NCI-H1092 (cell line): ENCODE measurements at regions not wholly inside any gene's neighbourhood (a gene's known extent, or its start where the extent isn't known, plus 50 kb on each side); places are given as distances from the start of the nearest gene placed in this dataset.

Source experiments
- DNase-seq: peaks from one replicate; lab custom pipeline; 2025; lab: John Stamatoyannopoulos, UW

DNA sequence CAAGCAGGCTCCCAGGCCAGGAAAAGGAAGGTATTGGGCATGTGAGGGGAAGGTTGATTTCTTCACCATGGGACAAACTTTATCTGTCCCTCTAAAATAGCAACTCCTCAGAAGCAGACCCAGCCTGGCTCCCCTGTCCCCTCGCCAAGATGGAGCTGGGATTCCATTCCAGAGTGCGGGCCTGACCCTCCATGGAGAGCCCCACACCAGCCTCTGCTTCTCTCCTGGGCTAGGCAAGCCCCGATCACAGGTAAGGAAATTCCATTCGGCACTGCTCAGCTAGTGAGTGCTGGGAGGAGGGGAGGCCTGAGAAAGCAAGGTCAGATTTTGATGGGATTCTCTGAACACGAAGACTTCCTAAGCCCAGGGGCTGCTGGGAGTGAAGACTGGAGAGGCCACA is 98.4 kb downstream of the EFNB1 start:
- DNase-seq = no peak

DNA sequence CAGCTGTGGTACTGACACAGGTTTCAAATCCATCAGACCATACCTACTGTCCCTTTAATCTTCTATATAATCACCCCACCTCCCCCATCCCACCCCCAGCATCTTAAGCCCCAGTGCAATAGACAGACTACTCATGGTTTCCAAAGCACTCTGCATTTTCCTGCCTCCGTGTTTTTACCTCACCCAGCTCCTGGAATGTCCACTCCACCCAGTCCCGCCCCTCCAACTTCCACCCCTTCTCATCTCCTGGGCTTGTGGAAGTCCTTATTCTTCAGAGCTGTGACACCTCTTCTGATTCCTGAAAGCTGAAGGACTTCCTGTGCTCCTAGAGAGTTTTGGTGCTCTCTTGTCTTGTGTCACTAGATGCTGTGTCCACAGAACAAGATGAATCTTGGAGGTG is 94.3 kb downstream of the EFNB1 start:
- DNase-seq = no peak

DNA sequence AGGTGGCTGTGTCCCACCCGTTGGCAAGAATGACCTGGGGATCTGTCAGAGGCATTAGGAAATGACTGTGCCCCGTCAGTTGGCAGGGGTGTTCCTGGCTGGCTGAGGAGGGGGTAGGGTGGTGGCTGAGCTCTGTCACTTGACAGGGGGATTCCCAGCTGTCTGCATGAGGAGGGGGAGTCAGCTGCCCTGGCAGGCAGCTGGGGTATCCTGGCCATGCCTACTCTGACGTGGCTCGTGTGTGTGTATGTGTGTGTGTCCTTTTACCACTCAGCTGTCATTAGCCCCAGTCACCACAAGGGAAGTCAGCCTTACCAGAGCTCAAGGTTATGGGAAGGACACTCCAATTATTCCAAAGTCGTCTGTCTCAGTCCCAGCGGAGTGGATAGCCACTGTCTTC is 93.2 kb downstream of the EFNB1 start:
- DNase-seq = no peak

DNA sequence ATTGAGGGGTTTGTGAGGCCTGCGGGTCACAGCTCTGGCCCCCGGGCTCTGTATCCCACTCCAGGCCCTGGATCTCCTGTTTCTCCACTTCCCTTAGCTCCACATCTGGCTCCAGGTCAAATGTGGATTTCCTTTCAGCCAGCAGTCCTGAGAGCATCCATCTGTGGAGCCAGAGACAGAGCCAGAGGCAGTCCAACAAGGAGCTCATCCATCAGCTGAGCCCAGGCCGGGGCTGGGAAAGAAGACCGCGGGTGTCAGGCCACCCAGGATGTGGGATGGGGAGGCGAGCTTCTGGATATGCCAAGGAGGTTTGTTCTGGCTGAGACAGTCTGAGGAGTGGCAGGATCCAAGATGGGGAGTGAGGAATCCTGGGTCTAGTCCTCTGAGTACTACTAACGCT is 91.7 kb downstream of the EFNB1 start:
- DNase-seq = no peak

DNA sequence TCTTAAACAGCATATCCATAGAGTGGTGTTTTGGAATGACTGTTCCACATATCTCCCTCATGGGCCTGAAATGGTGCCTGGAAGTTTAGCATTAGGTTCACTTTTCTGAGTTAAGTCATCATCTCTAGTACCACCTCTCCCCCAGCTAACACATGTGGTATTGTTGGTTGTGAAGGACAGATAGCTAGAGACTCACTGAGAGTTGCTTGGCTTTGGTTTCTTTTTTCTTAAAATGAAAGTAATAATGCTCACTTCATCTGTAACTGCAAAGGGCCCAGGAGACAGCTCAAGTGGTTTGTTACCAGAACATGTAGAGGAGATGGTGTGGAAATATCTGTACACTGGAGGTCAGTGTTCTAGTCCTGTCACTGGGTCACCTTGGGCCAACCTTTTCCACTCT is 90.9 kb downstream of the EFNB1 start:
- DNase-seq = no peak

DNA sequence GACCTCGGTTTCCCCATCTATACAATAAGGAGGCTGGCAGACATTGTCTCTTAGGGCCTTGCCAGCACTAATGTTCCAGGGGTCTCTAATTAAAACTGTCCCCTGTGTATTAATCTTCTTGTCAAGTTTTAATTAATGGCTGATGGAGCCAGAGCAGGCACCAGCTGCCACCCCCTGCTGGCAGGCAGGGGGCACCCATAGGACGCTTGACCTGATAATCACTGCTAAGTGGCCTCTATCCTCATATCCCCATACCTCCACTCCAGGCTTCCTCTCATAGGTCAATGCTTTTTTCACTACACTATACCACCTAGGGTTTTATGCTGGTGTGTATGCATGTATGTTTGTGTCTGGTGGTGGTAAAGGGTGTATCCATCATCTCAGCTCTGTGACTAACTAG is 89.4 kb downstream of the EFNB1 start:
- no peak for DNase-seq

DNA sequence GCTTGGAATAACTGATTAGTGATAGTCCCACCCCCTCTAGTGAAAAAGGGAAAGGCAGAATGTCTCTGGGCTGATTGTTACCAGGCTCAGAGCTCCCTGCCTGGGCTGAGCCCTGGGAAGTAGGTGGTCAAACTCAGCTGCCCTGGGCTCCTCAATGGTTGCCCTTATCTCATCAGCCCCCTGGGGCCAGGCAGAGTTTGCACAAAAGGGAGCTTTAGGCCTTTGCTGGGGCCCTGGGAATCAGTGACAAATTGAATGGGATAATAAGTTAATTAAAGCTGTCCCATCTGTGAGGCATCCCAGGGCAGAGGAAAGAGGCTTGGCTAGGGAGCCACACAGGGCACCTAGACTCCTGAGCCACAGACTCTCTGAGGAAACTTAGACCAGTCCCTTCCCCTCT is 89.0 kb downstream of the EFNB1 start:
- DNase-seq = no peak

DNA sequence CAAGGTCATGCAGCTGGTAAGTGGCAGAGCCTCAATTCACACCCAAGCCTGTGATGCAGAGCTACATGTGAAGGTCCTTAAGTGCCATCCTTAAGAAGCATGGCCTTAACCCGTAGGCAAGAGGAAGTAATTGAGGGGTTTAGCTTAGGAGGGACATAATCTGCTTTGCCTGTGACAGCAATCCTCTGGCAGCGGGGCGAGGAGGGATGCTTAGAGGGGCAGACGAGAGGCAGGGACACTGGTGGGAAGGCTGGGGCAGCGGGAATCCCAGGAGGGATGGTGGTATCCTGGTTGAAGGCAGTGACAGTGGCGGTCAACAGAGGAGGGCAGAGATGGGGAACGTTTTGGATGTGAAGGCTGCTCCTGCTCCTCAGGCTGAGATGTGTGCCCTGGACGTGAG is 88.1 kb downstream of the EFNB1 start:
- DNase-seq = no peak

DNA sequence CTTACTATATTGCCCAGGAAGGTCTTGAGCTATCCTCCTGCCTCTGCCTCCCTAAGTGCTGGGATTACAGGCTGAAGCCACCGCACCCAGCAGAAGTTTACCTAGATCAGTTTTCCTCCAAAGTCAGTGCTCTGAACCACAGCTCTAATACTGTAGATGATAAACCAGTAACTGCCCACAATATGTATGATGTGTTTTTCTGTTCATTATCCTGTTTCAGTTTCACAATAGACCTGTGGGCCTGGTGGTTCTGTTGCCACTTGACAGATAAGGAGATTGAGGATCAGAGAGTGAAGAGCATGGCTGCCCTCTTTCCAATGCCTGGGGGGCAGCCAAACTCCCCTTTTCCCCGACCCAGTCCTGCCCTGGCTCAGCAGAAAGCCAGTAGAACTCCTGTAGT is 87.0 kb downstream of the EFNB1 start:
- DNase-seq = no peak

DNA sequence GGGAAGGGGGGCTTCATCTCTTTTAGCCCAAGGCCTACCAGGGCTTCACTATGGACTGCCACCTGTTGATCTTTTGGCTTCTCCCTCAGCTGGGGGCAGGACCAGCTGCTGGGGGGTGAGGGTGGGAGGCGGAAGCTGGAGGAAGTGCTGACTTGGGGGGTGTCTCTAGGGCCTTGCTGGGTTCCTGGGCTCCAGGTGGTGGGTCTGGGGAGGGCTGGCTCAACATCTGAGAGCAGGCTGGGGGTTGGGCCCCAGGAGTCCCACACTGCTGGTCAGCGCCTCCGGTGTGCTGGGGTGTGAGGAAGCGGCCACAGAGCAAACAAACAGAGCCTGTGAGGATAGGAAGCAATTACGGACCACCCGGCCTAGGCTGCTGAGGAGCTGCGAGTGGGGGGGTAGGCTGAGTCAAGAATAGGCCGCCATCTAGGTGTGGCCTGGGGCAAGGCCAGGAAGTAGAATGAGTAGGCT is 85.7 kb downstream of the EFNB1 start:
- DNase-seq = no peak

DNA sequence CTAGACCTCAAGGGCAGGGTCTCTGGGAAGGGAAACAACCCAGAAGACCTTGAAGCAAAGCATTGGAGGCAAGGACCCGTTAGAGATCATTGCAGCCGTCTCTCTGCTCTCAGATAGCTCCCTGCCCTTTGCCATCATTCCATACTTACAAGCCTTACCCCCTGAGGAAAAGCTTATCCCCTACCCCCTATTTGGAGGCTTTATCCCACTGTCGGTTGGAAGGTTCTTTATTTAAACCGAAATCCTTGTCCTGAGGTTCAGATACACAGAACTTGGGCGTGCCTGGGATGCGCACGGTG is 84.4 kb downstream of the EFNB1 start:
- no peak for DNase-seq

DNA sequence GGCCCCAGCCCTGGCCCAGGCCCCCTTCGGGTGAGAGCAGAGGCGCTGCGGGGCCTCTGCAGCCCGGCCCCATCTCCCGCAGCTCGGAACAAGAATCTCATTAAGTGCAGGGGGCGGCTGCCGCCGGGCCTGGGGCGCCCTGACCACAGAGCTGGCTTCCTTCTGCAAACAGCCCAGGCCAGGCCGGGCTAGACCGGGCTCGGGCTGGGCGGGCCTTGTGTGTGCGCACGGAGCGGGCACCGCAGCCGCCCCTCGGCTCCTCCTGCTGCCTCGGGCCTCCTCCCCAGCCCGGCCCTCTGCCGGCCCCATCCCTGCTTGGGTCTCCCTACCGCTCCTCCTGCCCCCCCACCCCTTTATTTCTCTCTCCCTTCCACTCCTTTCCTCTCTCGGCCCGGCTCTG is 83.3 kb downstream of the EFNB1 start:
- no peak for DNase-seq

DNA sequence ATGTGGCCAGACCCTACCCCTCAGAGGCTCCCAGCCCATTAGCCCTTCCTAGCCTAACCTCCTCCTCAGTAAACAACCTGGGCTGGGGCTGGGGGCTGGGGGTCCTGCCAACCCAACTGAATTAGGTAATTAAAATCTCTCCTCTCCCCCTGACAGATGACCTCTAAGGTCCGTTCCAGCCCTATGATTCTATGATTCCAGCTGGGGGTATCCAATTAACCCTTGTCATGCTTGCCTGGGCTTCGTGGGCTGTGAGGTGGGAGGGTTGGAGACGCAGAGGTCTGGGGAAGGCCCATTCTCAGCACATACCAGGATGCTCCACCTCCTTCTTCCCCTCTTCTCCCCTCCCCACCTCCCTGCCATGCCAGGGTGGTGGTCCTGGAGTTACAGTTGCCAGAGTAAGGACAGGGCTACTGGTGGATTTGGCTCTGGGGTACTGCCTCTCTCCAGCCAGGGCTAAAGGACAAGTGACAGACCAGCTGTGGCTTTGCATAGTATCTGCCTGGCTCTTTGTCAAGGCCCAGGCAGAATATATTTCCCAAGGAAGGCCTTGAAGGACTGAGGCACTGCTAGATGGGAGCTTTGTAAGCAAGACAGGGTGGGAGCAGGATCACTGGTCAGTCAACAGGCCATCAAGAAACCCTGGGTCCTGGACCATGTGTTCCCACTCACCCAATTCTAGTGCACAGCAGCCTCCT is 82.1 kb downstream of the EFNB1 start:
- DNase-seq = no peak

DNA sequence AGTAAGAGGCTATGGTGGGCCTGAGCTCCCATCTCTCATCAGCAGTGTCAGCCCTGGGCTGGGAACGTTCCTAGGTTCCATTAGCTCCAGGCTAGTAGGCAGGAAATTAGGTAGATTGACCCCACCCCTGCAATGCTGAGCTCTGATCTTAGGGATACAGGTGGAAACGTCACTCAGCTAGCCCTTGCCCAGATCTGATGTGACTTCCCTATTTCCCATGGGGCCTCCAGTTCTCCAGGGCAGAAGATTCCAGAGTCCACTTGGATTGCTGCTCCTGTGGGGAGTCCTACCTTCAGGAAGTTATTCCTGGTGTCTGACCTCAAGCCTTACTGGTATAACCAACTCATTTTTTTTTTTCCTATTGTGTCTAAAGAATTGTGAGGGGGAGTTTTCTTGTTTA is 81.1 kb downstream of the EFNB1 start:
- no peak for DNase-seq

DNA sequence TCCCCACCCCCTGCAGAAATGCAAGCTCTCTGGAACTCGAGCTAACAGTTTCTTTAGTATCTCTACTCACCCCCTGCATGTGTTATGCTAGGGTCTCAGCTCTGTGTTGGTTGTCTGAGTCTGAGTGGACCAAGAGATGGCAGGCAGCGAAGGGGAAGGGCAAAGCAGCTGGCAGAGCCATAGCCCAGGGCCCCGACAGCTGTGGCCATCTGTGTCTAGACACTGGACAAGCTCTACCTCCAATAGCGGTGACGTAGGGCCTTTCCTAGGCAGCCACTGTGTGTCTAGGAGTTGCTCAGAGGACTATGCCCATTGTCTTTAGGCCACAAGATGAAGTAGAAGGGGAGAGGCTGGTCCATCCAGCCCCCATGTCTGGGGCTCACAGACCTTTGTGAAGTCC is 79.2 kb downstream of the EFNB1 start:
- DNase-seq = no peak

DNA sequence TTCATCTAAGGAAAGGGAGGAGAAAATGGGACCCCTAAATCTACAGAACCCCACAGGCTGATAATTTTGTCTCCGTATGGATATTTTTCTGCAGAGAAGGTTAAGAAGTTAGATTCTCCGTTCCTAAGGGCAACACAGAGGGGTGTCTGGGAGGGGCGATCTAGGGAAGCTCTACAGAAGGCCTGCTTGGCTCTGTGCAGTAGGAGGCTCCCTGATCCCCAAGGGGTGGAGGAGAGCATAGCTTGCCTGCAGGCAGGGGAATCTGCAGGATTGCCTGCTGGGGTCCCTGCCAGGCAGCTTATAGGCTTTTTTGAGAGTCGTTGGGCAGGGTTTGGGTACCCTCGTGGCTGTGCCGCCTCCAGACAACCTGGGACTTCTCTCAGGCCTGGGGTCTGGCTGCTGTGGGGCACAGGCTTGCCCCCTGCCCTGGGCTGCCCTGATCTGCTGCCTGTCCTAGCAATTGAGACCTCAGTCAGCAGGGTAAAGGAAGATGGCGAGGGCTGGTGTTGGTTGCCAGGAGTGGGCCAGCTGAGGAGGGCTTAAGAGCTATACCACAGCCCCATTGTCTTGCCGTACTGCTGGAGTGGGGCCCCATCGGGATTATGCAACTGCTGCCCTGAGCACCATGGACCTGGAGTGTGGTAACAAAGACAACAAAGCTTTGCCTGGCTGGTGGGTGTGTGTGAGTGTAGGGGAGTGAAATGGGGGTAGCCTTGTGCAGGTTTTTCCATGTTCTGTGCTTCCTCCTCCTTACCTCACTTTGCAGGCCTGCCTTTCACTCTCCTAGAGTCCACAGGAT is 74.1 kb downstream of the EFNB1 start:
- no peak for DNase-seq

DNA sequence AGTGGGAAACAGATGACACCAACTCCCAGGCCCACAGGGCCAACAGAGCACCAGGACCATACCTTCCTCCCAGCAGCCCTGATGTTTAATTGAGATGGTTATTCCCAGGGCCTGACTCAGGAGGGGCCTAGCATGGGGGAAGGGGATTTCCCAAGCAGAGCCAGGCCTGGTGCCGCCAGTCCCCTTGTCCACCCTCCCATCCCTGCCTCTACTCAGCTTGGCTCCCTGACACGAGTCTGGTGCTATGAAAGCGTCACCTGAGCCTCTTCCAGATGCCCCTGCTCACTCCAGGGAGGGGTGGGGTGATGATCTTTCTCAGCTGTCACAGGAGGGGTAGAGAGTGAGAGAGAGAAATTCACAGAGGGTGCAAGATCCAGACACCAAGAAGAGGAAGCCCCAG is 72.7 kb downstream of the EFNB1 start:
- DNase-seq = no peak

DNA sequence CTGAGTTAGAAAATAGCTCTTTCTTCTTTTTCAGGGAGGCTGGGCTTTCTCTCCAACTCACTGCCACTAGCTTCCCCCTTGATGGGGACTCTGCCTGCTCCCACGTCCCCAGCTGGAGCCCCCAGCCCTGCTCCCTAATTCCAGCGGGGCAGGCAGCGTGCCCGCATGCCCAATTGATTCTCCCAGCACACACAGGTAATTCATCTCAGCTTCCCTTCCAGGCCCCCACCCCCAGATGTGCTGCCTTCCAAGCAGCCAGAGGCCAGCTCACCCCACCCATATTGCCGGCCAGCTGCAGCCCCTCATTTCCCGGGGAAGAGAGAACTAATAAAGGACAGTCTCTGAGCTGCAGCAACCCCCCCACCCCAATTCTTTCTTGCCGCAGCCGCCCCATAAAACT is 69.8 kb downstream of the EFNB1 start:
- DNase-seq = no peak

DNA sequence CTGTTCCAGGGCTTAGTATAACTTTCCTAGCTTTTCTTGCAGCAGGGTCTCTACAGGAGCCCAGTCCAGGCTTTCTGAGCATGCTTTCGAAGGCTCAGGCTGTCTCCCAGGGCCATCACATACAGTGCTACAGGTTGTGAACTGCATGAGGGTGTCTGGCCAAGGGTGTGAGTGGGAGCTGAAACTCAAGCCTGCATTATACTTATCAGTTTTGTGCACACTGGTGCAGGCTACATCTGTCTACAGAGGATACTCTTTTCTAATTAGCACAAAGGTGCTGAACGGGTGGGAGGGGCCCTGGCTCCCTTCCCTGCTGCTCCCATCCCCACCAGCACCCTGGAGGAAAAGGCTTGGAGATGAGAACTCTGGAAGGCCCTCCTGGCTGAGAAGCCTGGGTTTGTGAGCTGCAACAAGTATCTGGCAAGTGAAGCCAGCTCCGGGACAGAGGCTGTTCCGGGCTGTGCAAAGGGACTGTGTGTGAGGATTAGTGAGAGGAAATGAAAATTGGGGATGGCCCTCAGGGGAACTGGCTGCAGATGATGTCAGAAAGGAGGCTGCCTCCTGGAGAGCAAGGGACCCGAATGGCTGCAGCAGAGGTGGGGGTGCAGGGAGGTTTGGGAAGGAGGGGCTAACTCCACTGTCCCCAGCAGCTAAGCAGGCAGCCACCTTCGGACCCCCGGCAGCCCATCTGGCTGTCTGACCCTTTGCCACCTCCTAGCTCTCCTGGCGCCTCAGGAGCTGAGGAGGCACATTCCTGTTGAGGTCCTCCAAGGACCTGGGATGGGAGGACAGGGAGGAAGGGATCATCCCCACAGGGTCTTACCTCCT is 68.5 kb downstream of the EFNB1 start:
- DNase-seq = no peak

DNA sequence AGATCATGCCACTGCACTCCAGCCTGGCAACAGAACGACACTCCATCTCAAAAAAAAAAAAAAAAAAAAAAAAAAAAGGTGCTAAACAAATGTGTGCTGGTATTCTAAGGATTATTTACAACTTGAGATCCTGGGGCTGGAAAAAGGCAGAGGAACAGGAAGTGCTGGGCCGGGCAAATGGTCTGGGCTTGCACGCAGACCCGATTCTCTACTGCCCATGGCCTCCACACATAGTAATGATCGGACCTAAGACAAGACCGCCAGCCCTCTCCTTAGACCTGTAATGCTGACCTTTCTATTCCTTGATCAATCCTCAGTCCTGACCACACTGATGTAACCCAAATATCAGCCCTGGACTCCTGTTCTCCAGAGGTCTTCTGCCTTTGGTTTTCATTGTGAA is 67.8 kb downstream of the EFNB1 start:
- no peak for DNase-seq

DNA sequence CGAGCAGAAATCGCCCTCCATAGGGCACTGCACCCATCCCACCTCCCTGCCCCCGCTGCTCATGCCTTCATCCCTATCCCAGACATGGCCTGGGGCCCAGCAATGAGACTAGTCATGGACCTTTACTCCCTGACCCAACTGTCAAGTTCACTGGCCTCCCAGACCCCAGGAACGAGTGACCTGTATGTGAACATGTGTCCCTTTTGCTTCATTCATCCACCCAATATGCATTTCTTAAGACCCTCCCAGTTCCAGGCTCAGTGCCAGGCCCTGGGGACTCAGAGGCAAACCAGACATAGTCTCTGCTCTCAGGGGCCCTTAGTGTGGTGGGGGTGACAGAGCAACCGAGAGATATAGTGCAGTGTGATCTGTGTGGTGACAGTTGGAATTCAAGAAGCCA is 67.0 kb downstream of the EFNB1 start:
- no peak for DNase-seq

DNA sequence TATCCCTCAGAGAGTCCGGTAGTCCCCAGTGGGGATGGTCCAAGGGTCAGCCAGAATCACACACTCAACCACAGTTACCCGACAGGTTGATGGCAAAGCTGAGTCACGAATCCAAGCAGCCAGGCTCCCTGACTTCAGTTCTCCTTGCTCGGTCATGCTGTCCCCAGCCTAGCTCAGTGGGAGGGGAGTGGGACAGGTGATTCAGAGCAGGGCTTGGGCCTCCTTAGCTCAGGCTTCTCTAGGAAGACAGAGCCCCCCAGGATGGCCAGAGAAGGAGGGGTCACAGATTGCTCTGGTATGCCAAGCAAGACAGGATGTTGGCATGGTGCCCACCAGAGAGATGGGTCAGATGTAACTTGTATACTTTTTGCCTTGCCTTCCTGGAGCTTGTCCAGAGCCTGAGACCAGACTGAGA is 66.5 kb downstream of the EFNB1 start:
- no peak for DNase-seq
